ENCODE measurements at regions not wholly inside any gene's neighbourhood (a gene's known extent, or its start where the extent isn't known, plus 50 kb on each side); places are given as distances from the start of the nearest gene placed in this dataset.

- no peak for DNase-seq (ENCODE audit: low read depth, low spot score)
- Histone ChIP-seq H3K4me3 (replicated peaks in 1 of 2; ENCODE audit: low read depth in 1 of 2, low read length in 2 of 2) (no peak overlapping the region), H3K4me1 (ENCODE audit: control insufficient read depth in 1 of 2, insufficient read depth in 2 of 2, low read length in 2 of 2) (peaks cover 0 to 4% of the 10 kb centered on the region in 2 experiments; a peak in 1 of 4 replicates), H3K4me2 (ENCODE audit: low read length) (no peak overlapping the region), H3K9me2 (ENCODE audit: insufficient read depth) (no peaks in the 10 kb centered on the region), H3K36me3 (ENCODE audit: control insufficient read depth in 1 of 2, insufficient read depth in 2 of 2, low read length in 2 of 2) (no peaks in the 10 kb centered on the region), H2AFZ (ENCODE audit: low read depth, low read length, poor library complexity, severe bottlenecking) (no peak overlapping the region), H3K9me3 (ENCODE audit: control insufficient read depth in 1 of 2, insufficient read depth in 1 of 2, low read depth in 1 of 2, low read length in 2 of 2) (no peaks in the 10 kb centered on the region), H3K27ac (ENCODE audit: low read depth, low read length) (no peak overlapping the region), H3K79me2 (ENCODE audit: insufficient read depth, low read length) (no peaks in the 10 kb centered on the region), H4K20me1 (ENCODE audit: insufficient read depth) (no peaks in the 10 kb centered on the region), H3K9ac (ENCODE audit: low read length) (no peak overlapping the region), H3K27me3 (ENCODE audit: insufficient read depth, low read length) (no peaks in the 10 kb centered on the region)
- ChIA-PET POLR2A (no interaction called here), RAD21 (ENCODE audit: low non-redundant PET in 1 of 2, low total read pairs in 2 of 2, uncharacterized antibody in 2 of 2, unreplicated experiment in 2 of 2) (no interaction called here), CTCF (no interaction called here)
- no peak for TF ChIP-seq EZH2phosphoT487 (IDR thresholded peaks at IDR 0.05; ENCODE audit: borderline replicate concordance)
- no peak for ATAC-seq
- intact Hi-C loops (cut with micrococcal nuclease) = no loop called here
- BruUV-seq (replicated peaks) = no TSS peak
These were observed 1703.9 kb upstream of the TENM3 start for GRCh38 chr4:180539284-180539683.

GRCh38 chr4:180541678-180542077, 1701.5 kb upstream of the TENM3 start:
- no peaks in the 10 kb centered on the region for H3K9me2 ChIP-seq (ENCODE audit: insufficient read depth)
- DNase-seq (ENCODE audit: low read depth, low spot score) (no peak), ATAC-seq (no peak)
- RAD21 ChIA-PET (ENCODE audit: low non-redundant PET in 1 of 2, low total read pairs in 2 of 2, uncharacterized antibody in 2 of 2, unreplicated experiment in 2 of 2) = no interaction called here
- CTCF ChIA-PET = no interaction called here
- peaks cover 0 to 4% of the 10 kb centered on the region in 2 experiments; a peak in 1 of 4 replicates for H3K4me1 ChIP-seq (ENCODE audit: control insufficient read depth in 1 of 2, insufficient read depth in 2 of 2, low read length in 2 of 2)
- no peak overlapping the region for H2AFZ ChIP-seq (ENCODE audit: low read depth, low read length, poor library complexity, severe bottlenecking)
- no peaks in the 10 kb centered on the region for H3K27me3 ChIP-seq (ENCODE audit: insufficient read depth, low read length)
- intact Hi-C loops (cut with micrococcal nuclease) = no loop called here
- POLR2A ChIA-PET = no interaction called here
- H3K9me3 ChIP-seq (ENCODE audit: control insufficient read depth in 1 of 2, insufficient read depth in 1 of 2, low read depth in 1 of 2, low read length in 2 of 2) = no peaks in the 10 kb centered on the region
- H3K36me3 ChIP-seq (ENCODE audit: control insufficient read depth in 1 of 2, insufficient read depth in 2 of 2, low read length in 2 of 2) = no peaks in the 10 kb centered on the region
- no peak overlapping the region for H3K9ac ChIP-seq (ENCODE audit: low read length)
- no TSS peak for BruUV-seq (replicated peaks)
- H4K20me1 ChIP-seq (ENCODE audit: insufficient read depth) = no peaks in the 10 kb centered on the region
- H3K4me3 ChIP-seq (replicated peaks in 1 of 2; ENCODE audit: low read depth in 1 of 2, low read length in 2 of 2) = no peak overlapping the region
- no peak overlapping the region for H3K4me2 ChIP-seq (ENCODE audit: low read length)
- no peaks in the 10 kb centered on the region for H3K79me2 ChIP-seq (ENCODE audit: insufficient read depth, low read length)
- H3K27ac ChIP-seq (ENCODE audit: low read depth, low read length) = no peak overlapping the region
- TF ChIP-seq ELF1 (IDR thresholded peaks at IDR 0.05; ENCODE audit: borderline replicate concordance, low read depth) (no peak), RAD21 (IDR thresholded peaks at IDR 0.05; ENCODE audit: low read depth) (no peak), POLR2AphosphoS5 (IDR thresholded peaks at IDR 0.05; ENCODE audit: low read depth, low read length) (no peak), MAX (IDR thresholded peaks at IDR 0.05) (no peak), EGR1 (IDR thresholded peaks at IDR 0.05; ENCODE audit: low read depth) (no peak), ATF3 (IDR thresholded peaks at IDR 0.05) (no peak), TCF7L2 (IDR thresholded peaks at IDR 0.05; ENCODE audit: borderline replicate concordance, extremely low read depth, insufficient read depth, insufficient read length) (no peak), SIN3A (IDR thresholded peaks at IDR 0.05; ENCODE audit: low read depth) (no peak), CTCF (IDR thresholded peaks at IDR 0.05 in 2 of 3, conservative IDR thresholded peaks at IDR 0.05 in 1 of 3; ENCODE audit: borderline replicate concordance in 1 of 3, insufficient read depth in 1 of 3, low read depth in 2 of 3, low read length in 2 of 3) (no peak), CBX3 (IDR thresholded peaks at IDR 0.05; ENCODE audit: low read depth) (no peak), YY1 (IDR thresholded peaks at IDR 0.05; ENCODE audit: extremely low read depth, insufficient replicate concordance, low read depth, low read length) (no peak), SRF (IDR thresholded peaks at IDR 0.05; ENCODE audit: low read depth) (no peak), ZNF274 (IDR thresholded peaks at IDR 0.05; ENCODE audit: low read depth, low read length) (no peak), ZFX (IDR thresholded peaks at IDR 0.05) (no peak), EZH2phosphoT487 (IDR thresholded peaks at IDR 0.05; ENCODE audit: borderline replicate concordance) (no peak), FOSL1 (IDR thresholded peaks at IDR 0.05; ENCODE audit: low read depth) (no peak), REST (IDR thresholded peaks at IDR 0.05; ENCODE audit: low read depth) (no peak)

Data from HCT116 (cell line).